GM12878 (cell line): ENCODE measurements at regions not wholly inside any gene's neighbourhood (a gene's known extent, or its start where the extent isn't known, plus 50 kb on each side); places are given as distances from the start of the nearest gene placed in this dataset.

ENCODE experiments used
- CBX3 ChIP-seq: fragments of 200-600 bp; sonication (generic); IDR thresholded peaks from 2 replicates; pipeline ENCODE4 v1.6.1; 2016; ENCODE audit warnings: low read depth, borderline replicate concordance
- EP300 ChIP-seq, 2 experiments: fragments of 150-350 bp in 1 of 2; IDR thresholded peaks; 2 replicates each; pipeline ENCODE4 v1.6.1; 2011 to 2012; ENCODE audit warnings: low read depth in 2 of 2, low read length in 2 of 2, borderline replicate concordance in 1 of 2, improper control_type of control experiment in 1 of 2, inconsistent platforms in 1 of 2; ENCODE audit not compliant: control insufficient read depth in 1 of 2
- HDAC6 ChIP-seq: fragments of 200-600 bp; sonication (generic); IDR thresholded peaks from one replicate; pipeline ENCODE4 v1.8.0; 2017; ENCODE audit warnings: antibody characterized with exemption; ENCODE audit not compliant: unreplicated experiment
- HDGF ChIP-seq: fragments of 450-650 bp; IDR thresholded peaks from 2 replicates; pipeline ENCODE4 v1.6.1; 2016; ENCODE audit warnings: antibody characterized with exemption
- MTA3 ChIP-seq: IDR thresholded peaks from 2 replicates; pipeline ENCODE4 v1.6.1; 2012; ENCODE audit warnings: low read length, inconsistent platforms, borderline replicate concordance
- RAD51 ChIP-seq: fragments of 450-650 bp; IDR thresholded peaks from 2 replicates; pipeline ENCODE4 v1.6.1; 2016; ENCODE audit warnings: moderate library complexity, mild to moderate bottlenecking, inconsistent platforms
- ZNF207 ChIP-seq: fragments of 450-650 bp; IDR thresholded peaks from 2 replicates; pipeline ENCODE4 v1.6.1; 2014; ENCODE audit warnings: antibody characterized with exemption, mild to moderate bottlenecking, borderline replicate concordance
- TF ChIP-seq, protein P1 (sequence below): fragments of 450-650 bp; conservative IDR thresholded peaks from 2 replicates; pipeline ENCODE4 v1.6.1; 2017; ENCODE audit warnings: mild to moderate bottlenecking, moderate library complexity
- TF ChIP-seq, protein P2 (sequence below): fragments of 450-650 bp; IDR thresholded peaks from 2 replicates; pipeline ENCODE4 v1.6.1; 2016; ENCODE audit warnings: mild to moderate bottlenecking
- TF ChIP-seq, protein P3 (sequence below): fragments of 450-650 bp; formaldehyde crosslinking; IDR thresholded peaks from 2 replicates; pipeline ENCODE4 v1.5.0; 2022; ENCODE audit warnings: mild to moderate bottlenecking, missing genetic modification characterization

DNA sequence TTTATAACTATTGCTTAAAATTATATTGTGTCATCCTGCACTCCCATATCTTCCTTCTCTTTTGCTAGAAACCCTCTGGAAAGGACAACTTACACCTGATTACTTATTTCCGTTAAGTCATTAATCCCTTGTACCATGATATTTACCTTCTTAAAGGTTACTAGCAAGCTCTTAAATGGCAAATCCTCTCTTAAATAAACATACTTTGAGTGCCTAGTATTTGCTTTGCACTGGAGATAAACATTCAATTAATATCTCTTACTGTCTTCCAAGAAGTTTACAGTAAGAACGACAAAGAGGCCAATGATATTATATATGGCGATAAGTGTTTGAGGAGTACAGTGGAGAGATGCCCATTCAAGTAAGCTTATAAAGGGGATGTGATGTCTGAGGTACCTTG, 278.3 kb downstream of the HGF start (continued):
- TF ChIP-seq, protein P1, sequence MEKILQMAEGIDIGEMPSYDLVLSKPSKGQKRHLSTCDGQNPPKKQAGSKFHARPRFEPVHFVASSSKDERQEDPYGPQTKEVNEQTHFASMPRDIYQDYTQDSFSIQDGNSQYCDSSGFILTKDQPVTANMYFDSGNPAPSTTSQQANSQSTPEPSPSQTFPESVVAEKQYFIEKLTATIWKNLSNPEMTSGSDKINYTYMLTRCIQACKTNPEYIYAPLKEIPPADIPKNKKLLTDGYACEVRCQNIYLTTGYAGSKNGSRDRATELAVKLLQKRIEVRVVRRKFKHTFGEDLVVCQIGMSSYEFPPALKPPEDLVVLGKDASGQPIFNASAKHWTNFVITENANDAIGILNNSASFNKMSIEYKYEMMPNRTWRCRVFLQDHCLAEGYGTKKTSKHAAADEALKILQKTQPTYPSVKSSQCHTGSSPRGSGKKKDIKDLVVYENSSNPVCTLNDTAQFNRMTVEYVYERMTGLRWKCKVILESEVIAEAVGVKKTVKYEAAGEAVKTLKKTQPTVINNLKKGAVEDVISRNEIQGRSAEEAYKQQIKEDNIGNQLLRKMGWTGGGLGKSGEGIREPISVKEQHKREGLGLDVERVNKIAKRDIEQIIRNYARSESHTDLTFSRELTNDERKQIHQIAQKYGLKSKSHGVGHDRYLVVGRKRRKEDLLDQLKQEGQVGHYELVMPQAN = no peak
- TF ChIP-seq ZNF207 (no peak), EP300 (IDR thresholded peaks at IDR 0.05; ENCODE audit: borderline replicate concordance in 1 of 2, control insufficient read depth in 1 of 2, low read depth in 2 of 2, low read length in 2 of 2) (no peak), HDGF (no peak), MTA3 (no peak), RAD51 (no peak), CBX3 (no peak), HDAC6 (no peak)
- TF ChIP-seq, protein P2, sequence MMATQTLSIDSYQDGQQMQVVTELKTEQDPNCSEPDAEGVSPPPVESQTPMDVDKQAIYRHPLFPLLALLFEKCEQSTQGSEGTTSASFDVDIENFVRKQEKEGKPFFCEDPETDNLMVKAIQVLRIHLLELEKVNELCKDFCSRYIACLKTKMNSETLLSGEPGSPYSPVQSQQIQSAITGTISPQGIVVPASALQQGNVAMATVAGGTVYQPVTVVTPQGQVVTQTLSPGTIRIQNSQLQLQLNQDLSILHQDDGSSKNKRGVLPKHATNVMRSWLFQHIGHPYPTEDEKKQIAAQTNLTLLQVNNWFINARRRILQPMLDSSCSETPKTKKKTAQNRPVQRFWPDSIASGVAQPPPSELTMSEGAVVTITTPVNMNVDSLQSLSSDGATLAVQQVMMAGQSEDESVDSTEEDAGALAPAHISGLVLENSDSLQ = no peak
- TF ChIP-seq, protein P3, sequence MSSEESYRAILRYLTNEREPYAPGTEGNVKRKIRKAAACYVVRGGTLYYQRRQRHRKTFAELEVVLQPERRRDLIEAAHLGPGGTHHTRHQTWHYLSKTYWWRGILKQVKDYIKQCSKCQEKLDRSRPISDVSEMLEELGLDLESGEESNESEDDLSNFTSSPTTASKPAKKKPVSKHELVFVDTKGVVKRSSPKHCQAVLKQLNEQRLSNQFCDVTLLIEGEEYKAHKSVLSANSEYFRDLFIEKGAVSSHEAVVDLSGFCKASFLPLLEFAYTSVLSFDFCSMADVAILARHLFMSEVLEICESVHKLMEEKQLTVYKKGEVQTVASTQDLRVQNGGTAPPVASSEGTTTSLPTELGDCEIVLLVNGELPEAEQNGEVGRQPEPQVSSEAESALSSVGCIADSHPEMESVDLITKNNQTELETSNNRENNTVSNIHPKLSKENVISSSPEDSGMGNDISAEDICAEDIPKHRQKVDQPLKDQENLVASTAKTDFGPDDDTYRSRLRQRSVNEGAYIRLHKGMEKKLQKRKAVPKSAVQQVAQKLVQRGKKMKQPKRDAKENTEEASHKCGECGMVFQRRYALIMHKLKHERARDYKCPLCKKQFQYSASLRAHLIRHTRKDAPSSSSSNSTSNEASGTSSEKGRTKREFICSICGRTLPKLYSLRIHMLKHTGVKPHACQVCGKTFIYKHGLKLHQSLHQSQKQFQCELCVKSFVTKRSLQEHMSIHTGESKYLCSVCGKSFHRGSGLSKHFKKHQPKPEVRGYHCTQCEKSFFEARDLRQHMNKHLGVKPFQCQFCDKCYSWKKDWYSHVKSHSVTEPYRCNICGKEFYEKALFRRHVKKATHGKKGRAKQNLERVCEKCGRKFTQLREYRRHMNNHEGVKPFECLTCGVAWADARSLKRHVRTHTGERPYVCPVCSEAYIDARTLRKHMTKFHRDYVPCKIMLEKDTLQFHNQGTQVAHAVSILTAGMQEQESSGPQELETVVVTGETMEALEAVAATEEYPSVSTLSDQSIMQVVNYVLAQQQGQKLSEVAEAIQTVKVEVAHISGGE (CRISPR knock-in tag) = no peak
